SK-N-SH treated with all-trans-retinoic acid at 6 μM for 48 hours (cell line): ENCODE measurements at regions not wholly inside any gene's neighbourhood (a gene's known extent, or its start where the extent isn't known, plus 50 kb on each side); places are given as distances from the start of the nearest gene placed in this dataset.

Source experiments
- BACH2 ChIP-seq: fragments of 250-450 bp; sonication (Bioruptor Pico); IDR thresholded peaks from 2 replicates; pipeline ENCODE4 v1.9.0; 2021; ENCODE audit warnings: mild to moderate bottlenecking, borderline replicate concordance
- ISL1 ChIP-seq: fragments of 250-450 bp; sonication (Bioruptor Pico); IDR thresholded peaks from 2 replicates; pipeline ENCODE4 v2.1.2; 2022; ENCODE audit warnings: mild to moderate bottlenecking, moderate library complexity
- OSR1 ChIP-seq: fragments of 250-450 bp; sonication (Bioruptor Pico); IDR thresholded peaks from 2 replicates; pipeline ENCODE4 v1.8.0; 2022; ENCODE audit warnings: moderate library complexity, mild to moderate bottlenecking, inconsistent platforms
- PPARA ChIP-seq: fragments of 250-450 bp; sonication (Bioruptor Pico); IDR thresholded peaks from 2 replicates; pipeline ENCODE4 v1.5.0; 2020; ENCODE audit warnings: mild to moderate bottlenecking, borderline replicate concordance
- RARB ChIP-seq: fragments of 250-450 bp; sonication (Bioruptor Pico); IDR thresholded peaks from 2 replicates; pipeline ENCODE4 v1.8.0; 2021; ENCODE audit warnings: mild to moderate bottlenecking, moderate library complexity
- TF ChIP-seq, protein P1 (sequence below): fragments of 250-450 bp; sonication (Bioruptor Pico); IDR thresholded peaks from 2 replicates; pipeline ENCODE4 v1.5.1; 2021; ENCODE audit warnings: mild to moderate bottlenecking, moderate library complexity
- TF ChIP-seq, protein P2 (sequence below): fragments of 250-450 bp; sonication (Bioruptor Pico); IDR thresholded peaks from 2 replicates; pipeline ENCODE4 v1.8.0; 2020; ENCODE audit warnings: mild to moderate bottlenecking, moderate library complexity, borderline replicate concordance

DNA sequence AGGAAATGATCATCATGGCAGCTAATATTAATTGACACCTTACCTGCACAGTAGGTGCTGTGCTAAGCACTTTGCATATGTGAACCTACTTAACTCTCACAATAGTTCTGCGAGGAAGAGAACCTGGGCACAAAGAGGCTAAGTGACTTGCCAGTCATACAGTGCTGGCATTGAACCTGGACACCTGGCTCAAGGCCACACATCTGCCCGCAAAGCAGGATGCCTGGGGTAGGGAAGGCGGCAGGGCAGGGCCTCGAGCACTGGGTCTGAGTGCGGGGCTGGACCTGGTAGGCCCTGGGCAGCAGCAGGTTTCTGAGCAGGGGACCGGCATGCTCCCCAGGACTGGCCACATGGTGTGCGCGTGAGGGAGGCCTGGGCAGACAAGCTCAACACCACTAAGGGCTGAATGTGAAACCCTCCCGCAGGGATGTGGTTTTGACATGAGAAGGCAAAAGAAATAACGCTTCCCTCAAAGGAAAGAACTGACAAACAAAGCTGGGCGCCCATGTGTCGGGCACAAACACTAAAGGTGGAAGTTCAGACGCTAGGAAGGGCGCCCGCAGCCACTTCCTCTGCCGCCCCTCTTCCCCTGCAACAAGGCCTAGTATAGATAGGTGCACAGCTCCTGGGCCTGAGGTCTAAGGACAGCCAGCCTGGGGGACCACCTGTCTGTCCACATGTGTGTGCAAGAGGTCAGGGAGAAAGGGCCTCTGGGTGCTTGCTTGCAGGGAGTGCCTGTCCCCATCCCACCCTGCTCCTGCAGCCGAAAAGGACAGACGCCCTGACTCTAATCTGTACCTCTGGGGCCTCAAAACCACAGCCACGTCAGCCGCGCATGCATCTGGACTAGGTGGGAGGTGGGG is 92.5 kb downstream of the ZFP36L2 start:
- TF ChIP-seq ISL1 (CRISPR knock-in tag) (no peak), OSR1 (CRISPR knock-in tag) (no peak), PPARA (CRISPR knock-in tag) (no peak), RARB (CRISPR knock-in tag) (no peak), BACH2 (CRISPR knock-in tag) (no peak)
- TF ChIP-seq, protein P1, sequence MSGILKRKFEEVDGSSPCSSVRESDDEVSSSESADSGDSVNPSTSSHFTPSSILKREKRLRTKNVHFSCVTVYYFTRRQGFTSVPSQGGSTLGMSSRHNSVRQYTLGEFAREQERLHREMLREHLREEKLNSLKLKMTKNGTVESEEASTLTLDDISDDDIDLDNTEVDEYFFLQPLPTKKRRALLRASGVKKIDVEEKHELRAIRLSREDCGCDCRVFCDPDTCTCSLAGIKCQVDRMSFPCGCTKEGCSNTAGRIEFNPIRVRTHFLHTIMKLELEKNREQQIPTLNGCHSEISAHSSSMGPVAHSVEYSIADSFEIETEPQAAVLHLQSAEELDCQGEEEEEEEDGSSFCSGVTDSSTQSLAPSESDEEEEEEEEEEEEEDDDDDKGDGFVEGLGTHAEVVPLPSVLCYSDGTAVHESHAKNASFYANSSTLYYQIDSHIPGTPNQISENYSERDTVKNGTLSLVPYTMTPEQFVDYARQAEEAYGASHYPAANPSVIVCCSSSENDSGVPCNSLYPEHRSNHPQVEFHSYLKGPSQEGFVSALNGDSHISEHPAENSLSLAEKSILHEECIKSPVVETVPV = no peak
- TF ChIP-seq, protein P2, sequence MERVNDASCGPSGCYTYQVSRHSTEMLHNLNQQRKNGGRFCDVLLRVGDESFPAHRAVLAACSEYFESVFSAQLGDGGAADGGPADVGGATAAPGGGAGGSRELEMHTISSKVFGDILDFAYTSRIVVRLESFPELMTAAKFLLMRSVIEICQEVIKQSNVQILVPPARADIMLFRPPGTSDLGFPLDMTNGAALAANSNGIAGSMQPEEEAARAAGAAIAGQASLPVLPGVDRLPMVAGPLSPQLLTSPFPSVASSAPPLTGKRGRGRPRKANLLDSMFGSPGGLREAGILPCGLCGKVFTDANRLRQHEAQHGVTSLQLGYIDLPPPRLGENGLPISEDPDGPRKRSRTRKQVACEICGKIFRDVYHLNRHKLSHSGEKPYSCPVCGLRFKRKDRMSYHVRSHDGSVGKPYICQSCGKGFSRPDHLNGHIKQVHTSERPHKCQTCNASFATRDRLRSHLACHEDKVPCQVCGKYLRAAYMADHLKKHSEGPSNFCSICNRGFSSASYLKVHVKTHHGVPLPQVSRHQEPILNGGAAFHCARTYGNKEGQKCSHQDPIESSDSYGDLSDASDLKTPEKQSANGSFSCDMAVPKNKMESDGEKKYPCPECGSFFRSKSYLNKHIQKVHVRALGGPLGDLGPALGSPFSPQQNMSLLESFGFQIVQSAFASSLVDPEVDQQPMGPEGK (CRISPR knock-in tag) = no peak
